ENCODE measurements at regions not wholly inside any gene's neighbourhood (a gene's known extent, or its start where the extent isn't known, plus 50 kb on each side); places are given as distances from the start of the nearest gene placed in this dataset.

- Histone ChIP-seq H3K27me3 (ENCODE audit: insufficient read depth, low read depth) (no peaks in the 10 kb centered on the region), H4K20me1 (ENCODE audit: insufficient read depth) (no peaks in the 10 kb centered on the region), H3K27ac (no peak overlapping the region), H3K36me3 (ENCODE audit: low read depth) (no peaks in the 10 kb centered on the region), H3K4me2 (no peak overlapping the region), H3F3A (ENCODE audit: insufficient read depth, low read depth) (no peaks in the 10 kb centered on the region), H3K4me1 (replicated peaks; ENCODE audit: insufficient read depth) (no peaks in the 10 kb centered on the region), H2AFZ (no peak overlapping the region), H3K79me2 (ENCODE audit: low read depth) (no peaks in the 10 kb centered on the region), H3K9me2 (ENCODE audit: insufficient read depth) (peaks cover 3% of the 10 kb centered on the region; the same call in 1 of the 2 replicates), H3K9me3 (ENCODE audit: insufficient read depth, low read depth) (no peaks in the 10 kb centered on the region), H3K4me3 (no peak overlapping the region)
- CTCF ChIA-PET: no interaction called here
- TF ChIP-seq, protein P1, sequence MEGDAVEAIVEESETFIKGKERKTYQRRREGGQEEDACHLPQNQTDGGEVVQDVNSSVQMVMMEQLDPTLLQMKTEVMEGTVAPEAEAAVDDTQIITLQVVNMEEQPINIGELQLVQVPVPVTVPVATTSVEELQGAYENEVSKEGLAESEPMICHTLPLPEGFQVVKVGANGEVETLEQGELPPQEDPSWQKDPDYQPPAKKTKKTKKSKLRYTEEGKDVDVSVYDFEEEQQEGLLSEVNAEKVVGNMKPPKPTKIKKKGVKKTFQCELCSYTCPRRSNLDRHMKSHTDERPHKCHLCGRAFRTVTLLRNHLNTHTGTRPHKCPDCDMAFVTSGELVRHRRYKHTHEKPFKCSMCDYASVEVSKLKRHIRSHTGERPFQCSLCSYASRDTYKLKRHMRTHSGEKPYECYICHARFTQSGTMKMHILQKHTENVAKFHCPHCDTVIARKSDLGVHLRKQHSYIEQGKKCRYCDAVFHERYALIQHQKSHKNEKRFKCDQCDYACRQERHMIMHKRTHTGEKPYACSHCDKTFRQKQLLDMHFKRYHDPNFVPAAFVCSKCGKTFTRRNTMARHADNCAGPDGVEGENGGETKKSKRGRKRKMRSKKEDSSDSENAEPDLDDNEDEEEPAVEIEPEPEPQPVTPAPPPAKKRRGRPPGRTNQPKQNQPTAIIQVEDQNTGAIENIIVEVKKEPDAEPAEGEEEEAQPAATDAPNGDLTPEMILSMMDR (conservative IDR thresholded peaks at IDR 0.05): no peak
- no peak for TF ChIP-seq EZH2 (IDR thresholded peaks at IDR 0.05; ENCODE audit: low read depth)
- POLR2A ChIA-PET (ENCODE audit: unreplicated experiment): no interaction called here
- no TSS peak for BruUV-seq (replicated peaks)
- DNase-seq: no peak
- intact Hi-C loops (cut with micrococcal nuclease; ENCODE audit: unreplicated experiment): no loop called here
Measured at GRCh38 chr13:80101040-80101439, 239.9 kb downstream of the SPRY2 start.

GRCh38 chr13:80100636-80101035 lies 240.3 kb downstream of the SPRY2 start:
- ChIA-PET POLR2A (ENCODE audit: unreplicated experiment) (no interaction called here), CTCF (no interaction called here)
- Histone ChIP-seq H2AFZ (no peak overlapping the region), H3K4me1 (replicated peaks; ENCODE audit: insufficient read depth) (no peaks in the 10 kb centered on the region), H3K36me3 (ENCODE audit: low read depth) (no peaks in the 10 kb centered on the region), H3K27ac (no peak overlapping the region), H3K4me2 (no peak overlapping the region), H3K9me2 (ENCODE audit: insufficient read depth) (peaks cover 3% of the 10 kb centered on the region; the same call in 1 of the 2 replicates), H3F3A (ENCODE audit: insufficient read depth, low read depth) (no peaks in the 10 kb centered on the region), H4K20me1 (ENCODE audit: insufficient read depth) (no peaks in the 10 kb centered on the region), H3K27me3 (ENCODE audit: insufficient read depth, low read depth) (no peaks in the 10 kb centered on the region), H3K9me3 (ENCODE audit: insufficient read depth, low read depth) (no peaks in the 10 kb centered on the region), H3K4me3 (no peak overlapping the region), H3K79me2 (ENCODE audit: low read depth) (no peaks in the 10 kb centered on the region)
- no TSS peak for BruUV-seq (replicated peaks)
- TF ChIP-seq EZH2 (IDR thresholded peaks at IDR 0.05; ENCODE audit: low read depth): no peak
- TF ChIP-seq, protein P1 (conservative IDR thresholded peaks at IDR 0.05): no peak
- intact Hi-C loops (cut with micrococcal nuclease; ENCODE audit: unreplicated experiment): no loop called here
- DNase-seq: no peak

GRCh38 chr13:80097561-80097960 lies 243.4 kb downstream of the SPRY2 start:
- TF ChIP-seq EZH2 (IDR thresholded peaks at IDR 0.05; ENCODE audit: low read depth): no peak
- no peaks in the 10 kb centered on the region for H4K20me1 ChIP-seq (ENCODE audit: insufficient read depth)

GRCh38 chr13:80096383-80096782 lies 244.5 kb downstream of the SPRY2 start:
- Histone ChIP-seq H4K20me1 (ENCODE audit: insufficient read depth) (no peaks in the 10 kb centered on the region), H3K9me2 (ENCODE audit: insufficient read depth) (no peaks in the 10 kb centered on the region), H3K27me3 (ENCODE audit: insufficient read depth, low read depth) (no peaks in the 10 kb centered on the region), H2AFZ (no peak overlapping the region), H3K79me2 (ENCODE audit: low read depth) (no peaks in the 10 kb centered on the region), H3K36me3 (ENCODE audit: low read depth) (no peaks in the 10 kb centered on the region), H3K4me2 (no peak overlapping the region), H3K27ac (no peak overlapping the region), H3K9me3 (ENCODE audit: insufficient read depth, low read depth) (no peaks in the 10 kb centered on the region), H3F3A (ENCODE audit: insufficient read depth, low read depth) (no peaks in the 10 kb centered on the region), H3K4me3 (no peak overlapping the region), H3K4me1 (replicated peaks; ENCODE audit: insufficient read depth) (no peaks in the 10 kb centered on the region)
- DNase-seq: no peak
- BruUV-seq (replicated peaks): no TSS peak
- intact Hi-C loops (cut with micrococcal nuclease; ENCODE audit: unreplicated experiment): no loop called here
- POLR2A ChIA-PET (ENCODE audit: unreplicated experiment): no interaction called here
- CTCF ChIA-PET: no interaction called here
- TF ChIP-seq, protein P1 (conservative IDR thresholded peaks at IDR 0.05): no peak
- TF ChIP-seq EZH2 (IDR thresholded peaks at IDR 0.05; ENCODE audit: low read depth): no peak

More at GRCh38 chr13:80097561-80097960, 243.4 kb downstream of the SPRY2 start:
- Histone ChIP-seq H3K36me3 (ENCODE audit: low read depth) (no peaks in the 10 kb centered on the region), H3K27ac (no peak overlapping the region), H3K4me2 (no peak overlapping the region), H2AFZ (no peak overlapping the region), H3K9me3 (ENCODE audit: insufficient read depth, low read depth) (no peaks in the 10 kb centered on the region), H3K9me2 (ENCODE audit: insufficient read depth) (0 out of 2 replicates have a peak, but pooled peaks cover 3% of the 10 kb centered on the region), H3F3A (ENCODE audit: insufficient read depth, low read depth) (no peaks in the 10 kb centered on the region), H3K27me3 (ENCODE audit: insufficient read depth, low read depth) (no peaks in the 10 kb centered on the region), H3K79me2 (ENCODE audit: low read depth) (no peaks in the 10 kb centered on the region), H3K4me3 (no peak overlapping the region), H3K4me1 (replicated peaks; ENCODE audit: insufficient read depth) (no peaks in the 10 kb centered on the region)
- intact Hi-C loops (cut with micrococcal nuclease; ENCODE audit: unreplicated experiment): no loop called here
- no peak for DNase-seq
- BruUV-seq (replicated peaks): no TSS peak
- CTCF ChIA-PET: no interaction called here
- POLR2A ChIA-PET (ENCODE audit: unreplicated experiment): no interaction called here
